B cell (primary cell): ENCODE measurements at regions not wholly inside any gene's neighbourhood (a gene's known extent, or its start where the extent isn't known, plus 50 kb on each side); places are given as distances from the start of the nearest gene placed in this dataset.

Experiments
- ATAC-seq: fragments of 200-7000 bp; cut with Tn5 transposase; one replicate; pipeline ENCODE4 v1.10.0; 2021; ENCODE audit warnings: low read depth, mild to moderate bottlenecking, moderate number of reproducible peaks, moderate library complexity
- CTCF ChIA-PET: fragments of 350-600 bp; sonication (Branson Sonifier 250); formaldehyde crosslinking; loops from one replicate; lab custom pipeline; 2021; ENCODE audit warnings: antibody characterized with exemption, inconsistent platforms; lab: Charles Lee
- POLR2A ChIA-PET: fragments of 350-600 bp; sonication (Branson Sonifier 250); formaldehyde crosslinking; loops from one replicate; lab custom pipeline; 2021; ENCODE audit warnings: antibody characterized with exemption; lab: Charles Lee
- DNase-seq: peaks from one replicate; pipeline ENCODE4 v3.0.0; 2013
- H2AFZ ChIP-seq: 2 replicates; pipeline ENCODE4 v1.6.1; 2012; ENCODE audit warnings: mild to moderate bottlenecking, low read depth, low read length; ENCODE audit not compliant: insufficient read depth, poor library complexity, severe bottlenecking
- H3K27ac ChIP-seq, 2 donors: 1 replicate in 1 of 2; 2 replicates in 1 of 2; pipeline ENCODE4 v1.5.1; 2012 to 2013; ENCODE audit warnings: low read length in 2 of 2, mild to moderate bottlenecking in 2 of 2, moderate library complexity in 1 of 2
- H3K27me3 ChIP-seq, 4 experiments: fragments of 200-600 bp in 1 of 4; sonication (generic) in 1 of 4; replicated peaks in 1 of 4; 1 replicate in 2 of 4; 2 replicates in 2 of 4; pipeline versions ENCODE4 v1.6.1 to v1.7.0; 2013 to 2016; ENCODE audit warnings: low read length in 3 of 4, mild to moderate bottlenecking in 2 of 4, mixed read lengths in 1 of 4, moderate library complexity in 1 of 4; ENCODE audit not compliant: insufficient read depth in 4 of 4, control insufficient read depth in 3 of 4; ENCODE audit errors: control extremely low read depth in 1 of 4
- H3K36me3 ChIP-seq, 2 experiments: replicated peaks in 1 of 2; 1 replicate in 1 of 2; 2 replicates in 1 of 2; pipeline versions ENCODE4 v1.6.1 to v1.7.1; 2013; ENCODE audit warnings: low read length in 1 of 2; ENCODE audit not compliant: insufficient read depth in 2 of 2, control insufficient read depth in 1 of 2; ENCODE audit errors: control extremely low read depth in 1 of 2, extremely low read depth in 1 of 2
- H3K4me1 ChIP-seq, 2 donors: fragments of 200-600 bp in 1 of 2; sonication (generic) in 1 of 2; 1 replicate in 1 of 2; 2 replicates in 1 of 2; pipeline versions ENCODE4 v1.5.1 to v1.6.1; 2013 to 2017; ENCODE audit warnings: low read length in 2 of 2; ENCODE audit not compliant: control insufficient read depth in 2 of 2, insufficient read depth in 2 of 2
- H3K4me2 ChIP-seq: replicated peaks from 2 replicates; pipeline ENCODE3; 2012; ENCODE audit warnings: mild to moderate bottlenecking, low read depth, low read length; ENCODE audit not compliant: poor library complexity, severe bottlenecking
- H3K4me3 ChIP-seq, 5 experiments: fragments of 200-600 bp in 1 of 5; sonication (generic) in 1 of 5; 1 replicate in 3 of 5; 2 replicates in 2 of 5; pipeline versions ENCODE4 v1.5.1 to v1.7.0; 2011 to 2016; ENCODE audit warnings: low read length in 4 of 5, mild to moderate bottlenecking in 4 of 5, low read depth in 2 of 5, control low read depth in 1 of 5, moderate library complexity in 1 of 5; ENCODE audit not compliant: insufficient read depth in 1 of 5; ENCODE audit errors: control extremely low read depth in 1 of 5, extremely low read depth in 1 of 5
- H3K79me2 ChIP-seq: fragments of 200-600 bp; sonication (generic); one replicate; pipeline ENCODE4 v1.6.0; 2016; ENCODE audit warnings: low read length; ENCODE audit not compliant: control insufficient read depth, insufficient read depth
- H3K9ac ChIP-seq: fragments of 200-600 bp; sonication (generic); 2 replicates; pipeline ENCODE4 v1.6.1; 2017; ENCODE audit warnings: mild to moderate bottlenecking, low read length, moderate library complexity
- H3K9me3 ChIP-seq, 3 donors: one replicate each; pipeline versions ENCODE4 v1.6.1 to v1.7.1; 2013; ENCODE audit warnings: low read length in 2 of 3; ENCODE audit not compliant: control insufficient read depth in 2 of 3, insufficient read depth in 1 of 3; ENCODE audit errors: control extremely low read depth in 1 of 3
- H4K20me1 ChIP-seq: 2 replicates; pipeline ENCODE4 v1.6.0; 2012; ENCODE audit warnings: mild to moderate bottlenecking, low read length; ENCODE audit not compliant: insufficient read depth, control insufficient read depth, poor library complexity, severe bottlenecking
- H3K27ac Mint-ChIP-seq: one replicate; pipeline ENCODE4 v1.8.0; 2021; ENCODE audit warnings: mixed read lengths
- H3K27me3 Mint-ChIP-seq: one replicate; pipeline ENCODE4 v1.8.0; 2021; ENCODE audit warnings: mixed read lengths
- H3K4me1 Mint-ChIP-seq: one replicate; pipeline ENCODE4 v1.8.0; 2021; ENCODE audit warnings: mixed read lengths
- H3K4me3 Mint-ChIP-seq: one replicate; pipeline ENCODE4 v1.8.0; 2021; ENCODE audit warnings: mixed read lengths
- H3K9me3 Mint-ChIP-seq: one replicate; pipeline ENCODE4 v1.8.0; 2022; ENCODE audit warnings: mixed read lengths; ENCODE audit not compliant: insufficient read depth
- CTCF ChIP-seq: fragments of 200-600 bp; IDR thresholded peaks from one replicate; pipeline ENCODE4 v1.8.0; 2022; ENCODE audit warnings: antibody characterized with exemption, mild to moderate bottlenecking
- EZH2 ChIP-seq: IDR thresholded peaks from 2 replicates; pipeline ENCODE4 v1.6.1; 2012; ENCODE audit warnings: borderline replicate concordance, low read depth, mild to moderate bottlenecking, moderate library complexity, low read length; ENCODE audit not compliant: insufficient read depth, poor library complexity, severe bottlenecking
- WGBS: methylation state at CpG from one replicate; pipeline ENCODE4 v1.1.5; 2013; ENCODE audit warnings: missing lambda C conversion rate; ENCODE audit not compliant: insufficient coverage; 5-methylcytosine and 5-hydroxymethylcytosine counted together
- intact Hi-C: fragments of 100-400 bp; cut with micrococcal nuclease; formaldehyde crosslinking; loops from one replicate; pipeline ENCODE4 v1.10.0; 2022

GRCh38 chr6:16824845-16825685, 63.8 kb upstream of the ATXN1 start:
- ATAC-seq = no peak
- no peaks in the 10 kb centered on the region for H3K79me2 ChIP-seq
- peak; percentile 12 for DNase-seq
- CTCF ChIA-PET = no interaction called here
- H3K4me3 Mint-ChIP-seq = no peak overlapping the region
- peaks cover 5 to 8% of the 10 kb centered on the region in 2 donors for H3K4me1 ChIP-seq
- H3K27ac Mint-ChIP-seq = no peak overlapping the region
- no peaks in the 10 kb centered on the region for H3K36me3 ChIP-seq
- intact Hi-C loops = no loop called here
- no peaks in the 10 kb centered on the region for H3K9me3 Mint-ChIP-seq
- H3K4me2 ChIP-seq = no peak overlapping the region
- H3K4me3 ChIP-seq = no peak overlapping the region
- TF ChIP-seq EZH2 = no peak
- TF ChIP-seq CTCF = no peak
- no peak overlapping the region for H3K27ac ChIP-seq
- POLR2A ChIA-PET = no interaction called here
- H2AFZ ChIP-seq = no peak overlapping the region
- H3K27me3 Mint-ChIP-seq = peaks cover 18% of the 10 kb centered on the region
- H3K9ac ChIP-seq = no peak overlapping the region
- H3K9me3 ChIP-seq = no peaks in the 10 kb centered on the region
- peaks cover 0 to 7% (median 0%) of the 10 kb centered on the region in 4 experiments for H3K27me3 ChIP-seq
- 17% methylated on average over 4 of the region's 10 CpGs for WGBS
- H4K20me1 ChIP-seq = no peaks in the 10 kb centered on the region
- peaks cover 11% of the 10 kb centered on the region for H3K4me1 Mint-ChIP-seq

- DNase-seq (no peak), ATAC-seq (no peak)
- Histone ChIP-seq H3K4me2 (no peak overlapping the region), H3K36me3 (no peaks in the 10 kb centered on the region), H2AFZ (no peak overlapping the region), H4K20me1 (no peaks in the 10 kb centered on the region), H3K9ac (no peak overlapping the region), H3K4me3 (no peak overlapping the region), H3K27me3 (peaks cover 0 to 7% (median under 1%) of the 10 kb centered on the region in 4 experiments), H3K79me2 (no peaks in the 10 kb centered on the region), H3K9me3 (no peaks in the 10 kb centered on the region), H3K4me1 (peaks cover 5 to 8% of the 10 kb centered on the region in 2 donors), H3K27ac (no peak overlapping the region)
- intact Hi-C loops = no loop called here
- CTCF ChIA-PET = interaction anchor here (1.2 kb wide), 1 partner anchor 10 kb away, joined by 3 read pairs; no protein-coding TSS in a partner anchor
- Mint-ChIP-seq H3K4me1 (peaks cover 11% of the 10 kb centered on the region), H3K27ac (no peak overlapping the region), H3K27me3 (peaks cover 18% of the 10 kb centered on the region), H3K4me3 (no peak overlapping the region), H3K9me3 (no peaks in the 10 kb centered on the region)
- POLR2A ChIA-PET = no interaction called here
- TF ChIP-seq EZH2 = no peak
- WGBS = 93% methylated on average over 2 of the region's 2 CpGs
Observed at GRCh38 chr6:16823718-16824352, 62.6 kb upstream of the ATXN1 start.
